HL-60 (cell line): ENCODE measurements at regions not wholly inside any gene's neighbourhood (a gene's known extent, or its start where the extent isn't known, plus 50 kb on each side); places are given as distances from the start of the nearest gene placed in this dataset.

Source experiments
- CTCF ChIP-seq: IDR thresholded peaks from one replicate; pipeline ENCODE4 v1.5.1; 2011; ENCODE audit warnings: low read length, control low read depth, inconsistent platforms; ENCODE audit not compliant: insufficient read depth
- REST ChIP-seq: IDR thresholded peaks from 2 replicates; pipeline ENCODE4 v1.6.1; 2012; ENCODE audit warnings: low read depth; ENCODE audit not compliant: insufficient replicate concordance
- SPI1 ChIP-seq: IDR thresholded peaks from 2 replicates; pipeline ENCODE4 v1.6.1; 2012; ENCODE audit warnings: low read depth, mild to moderate bottlenecking, borderline replicate concordance

- TF ChIP-seq CTCF: no peak
- no peak for TF ChIP-seq REST
- TF ChIP-seq SPI1: no peak
Observed at GRCh38 chrX:38871129-38872029, 70.1 kb downstream of the MID1IP1 start.
